CD4-positive, CD25-positive, alpha-beta regulatory T cell (primary cell): ENCODE measurements at regions not wholly inside any gene's neighbourhood (a gene's known extent, or its start where the extent isn't known, plus 50 kb on each side); places are given as distances from the start of the nearest gene placed in this dataset.

ENCODE experiments used
- ATAC-seq, 2 donors: fragments of 150-1000 bp; cut with Tn5 transposase; one replicate each; pipeline ENCODE4 v1.10.0; 2021; ENCODE audit warnings: low read depth in 2 of 2, moderate number of reproducible peaks in 2 of 2, moderate library complexity in 1 of 2
- DNase-seq, 3 donors: peaks; one replicate each; pipeline versions ENCODE4 v3.0.0 to v3.0.0-alpha.2; 2012 to 2022; ENCODE audit warnings: mixed read lengths in 1 of 3
- H3K27ac ChIP-seq: one replicate; pipeline ENCODE4 v1.7.0; 2013; ENCODE audit warnings: mild to moderate bottlenecking, low read length; ENCODE audit not compliant: insufficient read depth, poor library complexity, severe bottlenecking
- H3K27me3 ChIP-seq: one replicate; pipeline ENCODE4 v1.7.0; 2013; ENCODE audit warnings: low read length; ENCODE audit not compliant: control insufficient read depth, insufficient read depth
- H3K36me3 ChIP-seq: one replicate; pipeline ENCODE4 v1.7.0; 2013; ENCODE audit warnings: mild to moderate bottlenecking, low read length, moderate library complexity; ENCODE audit not compliant: control insufficient read depth, insufficient read depth
- H3K4me1 ChIP-seq: 2 replicates; pipeline ENCODE4 v1.7.0; 2013; ENCODE audit warnings: mild to moderate bottlenecking, low read length; ENCODE audit not compliant: insufficient read depth, control insufficient read depth, poor library complexity, severe bottlenecking
- H3K4me3 ChIP-seq: one replicate; pipeline ENCODE4 v1.7.0; 2013; ENCODE audit warnings: low read depth, mild to moderate bottlenecking, low read length, moderate library complexity
- H3K9me3 ChIP-seq, 2 experiments: 1 replicate in 1 of 2; 2 replicates in 1 of 2; pipeline ENCODE4 v1.7.0; 2013; ENCODE audit warnings: low read length in 2 of 2, mild to moderate bottlenecking in 1 of 2, moderate library complexity in 1 of 2; ENCODE audit not compliant: control insufficient read depth in 2 of 2
- H3K27ac Mint-ChIP-seq, 3 donors: one replicate each; pipeline ENCODE4 v1.8.0; 2020 to 2022; ENCODE audit warnings: mild to moderate bottlenecking in 3 of 3, mixed read lengths in 3 of 3, moderate library complexity in 2 of 3
- H3K27me3 Mint-ChIP-seq: one replicate; pipeline ENCODE4 v1.8.0; 2022; ENCODE audit warnings: mild to moderate bottlenecking, mixed read lengths
- H3K36me3 Mint-ChIP-seq: one replicate; pipeline ENCODE4 v1.8.0; 2020; ENCODE audit warnings: mixed read lengths
- H3K4me1 Mint-ChIP-seq, 4 donors: one replicate each; pipeline ENCODE4 v1.8.0; 2020 to 2022; ENCODE audit warnings: mixed read lengths in 4 of 4, mild to moderate bottlenecking in 1 of 4
- H3K4me3 Mint-ChIP-seq, 4 donors: one replicate each; pipeline ENCODE4 v1.8.0; 2020 to 2022; ENCODE audit warnings: mild to moderate bottlenecking in 4 of 4, mixed read lengths in 4 of 4, moderate library complexity in 3 of 4
- H3K9me3 Mint-ChIP-seq, 7 donors: one replicate each; pipeline ENCODE4 v1.8.0; 2020 to 2022; ENCODE audit warnings: mixed read lengths in 7 of 7, mild to moderate bottlenecking in 3 of 7, moderate library complexity in 2 of 7

DNA sequence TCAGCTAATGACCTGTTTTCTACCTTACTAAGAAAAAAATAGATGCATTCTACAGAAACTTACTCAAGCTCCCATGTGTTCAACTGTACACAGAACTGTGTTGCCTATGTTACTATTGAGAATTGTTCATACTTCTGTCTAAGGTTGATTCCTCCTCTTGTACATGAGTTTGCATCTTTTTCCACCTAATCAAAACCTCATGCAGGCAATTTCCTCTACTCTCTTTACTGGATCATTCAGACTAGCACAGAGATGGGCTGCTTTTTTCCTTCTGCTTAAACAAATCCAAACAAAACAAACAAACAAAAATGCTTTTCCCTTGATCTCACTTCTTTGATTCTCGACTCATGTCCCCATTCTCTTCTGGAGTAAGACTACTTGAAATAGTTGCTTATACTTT, 58.8 kb upstream of the PTGFR start:
- H3K27ac Mint-ChIP-seq = no peak overlapping the region
- peaks cover 0 to 16% (median 2%) of the 10 kb centered on the region in 7 donors for H3K9me3 Mint-ChIP-seq
- H3K27me3 Mint-ChIP-seq = no peaks in the 10 kb centered on the region
- H3K4me1 Mint-ChIP-seq = peaks cover 0 to 2% (median 0%) of the 10 kb centered on the region in 4 donors
- no peak for DNase-seq
- Histone ChIP-seq H3K27me3 (no peaks in the 10 kb centered on the region), H3K9me3 (no peaks in the 10 kb centered on the region), H3K27ac (no peak overlapping the region), H3K4me1 (no peaks in the 10 kb centered on the region), H3K4me3 (no peak overlapping the region), H3K36me3 (no peaks in the 10 kb centered on the region)
- H3K4me3 Mint-ChIP-seq = no peak overlapping the region
- H3K36me3 Mint-ChIP-seq = no peaks in the 10 kb centered on the region
- ATAC-seq = no peak

GRCh38 chr1:78434351-78434750, 56.4 kb upstream of the PTGFR start:
- Mint-ChIP-seq H3K4me1 (peaks cover 0 to 2% (median 0%) of the 10 kb centered on the region in 4 donors), H3K9me3 (peaks cover 0 to 16% (median 3%) of the 10 kb centered on the region in 7 donors), H3K27me3 (no peaks in the 10 kb centered on the region), H3K36me3 (no peaks in the 10 kb centered on the region), H3K4me3 (no peak overlapping the region), H3K27ac (no peak overlapping the region)
- no peak for ATAC-seq
- Histone ChIP-seq H3K4me3 (no peak overlapping the region), H3K27ac (no peak overlapping the region), H3K36me3 (no peaks in the 10 kb centered on the region), H3K9me3 (no peaks in the 10 kb centered on the region), H3K4me1 (no peaks in the 10 kb centered on the region), H3K27me3 (no peaks in the 10 kb centered on the region)
- no peak for DNase-seq

GRCh38 chr1:78436961-78437360, 53.8 kb upstream of the PTGFR start:
- no peaks in the 10 kb centered on the region for H3K27me3 ChIP-seq
- H3K36me3 Mint-ChIP-seq = no peaks in the 10 kb centered on the region
- H3K36me3 ChIP-seq = no peaks in the 10 kb centered on the region
- H3K4me1 ChIP-seq = no peaks in the 10 kb centered on the region
- H3K4me3 ChIP-seq = no peak overlapping the region
- H3K27ac ChIP-seq = no peak overlapping the region
- no peaks in the 10 kb centered on the region for H3K27me3 Mint-ChIP-seq
- ATAC-seq (no peak), DNase-seq (no peak)
- no peak overlapping the region for H3K4me3 Mint-ChIP-seq
- H3K4me1 Mint-ChIP-seq = no peaks in the 10 kb centered on the region
- H3K9me3 ChIP-seq = no peaks in the 10 kb centered on the region
- H3K27ac Mint-ChIP-seq = no peak overlapping the region
- H3K9me3 Mint-ChIP-seq = peaks cover 0 to 14% (median 0%) of the 10 kb centered on the region in 7 donors

DNA sequence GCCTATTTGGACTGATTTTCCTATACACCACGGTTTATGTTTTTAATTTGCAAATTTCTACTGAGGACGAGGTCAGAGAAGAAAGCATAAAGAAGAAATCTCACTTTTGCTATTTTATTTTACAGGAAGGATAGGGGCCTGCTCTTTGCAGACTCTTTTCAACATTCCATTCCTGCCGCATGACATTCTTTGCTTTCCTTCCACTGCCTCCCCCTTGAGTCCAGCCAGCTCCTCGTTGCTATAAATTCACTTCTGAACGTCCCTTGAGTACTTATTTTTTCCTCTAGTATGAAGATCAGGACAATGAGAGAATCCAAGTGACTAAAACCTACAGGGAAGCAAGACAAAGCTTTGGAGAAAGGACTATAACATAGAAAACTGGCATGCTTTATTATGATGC, 53.4 kb upstream of the PTGFR start:
- Histone ChIP-seq H3K4me1 (no peaks in the 10 kb centered on the region), H3K4me3 (no peak overlapping the region), H3K27ac (no peak overlapping the region), H3K9me3 (no peaks in the 10 kb centered on the region), H3K27me3 (no peaks in the 10 kb centered on the region), H3K36me3 (no peaks in the 10 kb centered on the region)
- ATAC-seq (no peak), DNase-seq (no peak)
- H3K27me3 Mint-ChIP-seq = no peaks in the 10 kb centered on the region
- H3K27ac Mint-ChIP-seq = no peak overlapping the region
- H3K4me3 Mint-ChIP-seq = no peak overlapping the region
- no peaks in the 10 kb centered on the region for H3K36me3 Mint-ChIP-seq
- H3K9me3 Mint-ChIP-seq = peaks cover 0 to 11% (median 0%) of the 10 kb centered on the region in 7 donors
- no peaks in the 10 kb centered on the region for H3K4me1 Mint-ChIP-seq

GRCh38 chr1:78437941-78438340, 52.8 kb upstream of the PTGFR start:
- H3K36me3 Mint-ChIP-seq = no peaks in the 10 kb centered on the region
- no peaks in the 10 kb centered on the region for H3K9me3 ChIP-seq

DNA sequence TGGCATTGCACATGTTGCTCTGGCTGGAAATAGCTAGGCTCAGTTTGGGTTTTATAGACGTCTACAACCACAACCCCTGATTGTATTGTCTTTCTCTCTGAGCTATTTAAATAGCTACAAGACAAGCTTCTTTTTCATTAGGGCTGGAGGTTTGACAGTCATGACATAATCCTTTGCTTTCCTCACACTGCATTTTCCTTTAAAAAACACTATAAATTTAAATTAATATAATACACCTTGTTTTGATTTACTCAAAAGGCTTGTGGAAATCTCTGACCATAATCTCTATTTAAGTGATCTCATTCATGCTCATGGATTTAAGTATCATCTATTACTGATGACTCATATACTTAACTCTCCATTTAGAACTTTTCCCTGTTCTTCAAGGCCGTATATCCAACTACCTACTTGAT, 50.4 kb upstream of the PTGFR start:
- DNase-seq (no peak), ATAC-seq (no peak)
- H3K27me3 ChIP-seq = no peaks in the 10 kb centered on the region
- Mint-ChIP-seq H3K27me3 (no peaks in the 10 kb centered on the region), H3K4me1 (no peaks in the 10 kb centered on the region), H3K36me3 (no peaks in the 10 kb centered on the region), H3K9me3 (peaks cover 0 to 8% (median 0%) of the 10 kb centered on the region in 7 donors), H3K4me3 (no peak overlapping the region), H3K27ac (no peak overlapping the region)
- no peaks in the 10 kb centered on the region for H3K9me3 ChIP-seq
- no peak overlapping the region for H3K27ac ChIP-seq
- H3K4me3 ChIP-seq = no peak overlapping the region
- H3K4me1 ChIP-seq = no peaks in the 10 kb centered on the region
- no peaks in the 10 kb centered on the region for H3K36me3 ChIP-seq

More at GRCh38 chr1:78437941-78438340, 52.8 kb upstream of the PTGFR start:
- no peak overlapping the region for H3K27ac ChIP-seq
- Mint-ChIP-seq H3K27ac (no peak overlapping the region), H3K4me1 (no peaks in the 10 kb centered on the region), H3K4me3 (no peak overlapping the region), H3K27me3 (no peaks in the 10 kb centered on the region), H3K9me3 (peaks cover 0 to 10% (median 0%) of the 10 kb centered on the region in 7 donors)
- no peaks in the 10 kb centered on the region for H3K4me1 ChIP-seq
- DNase-seq = no peak
- no peak overlapping the region for H3K4me3 ChIP-seq
- no peaks in the 10 kb centered on the region for H3K36me3 ChIP-seq
- ATAC-seq = no peak
- H3K27me3 ChIP-seq = no peaks in the 10 kb centered on the region
